Osteocyte (in vitro differentiated cells): ENCODE measurements at regions not wholly inside any gene's neighbourhood (a gene's known extent, or its start where the extent isn't known, plus 50 kb on each side); places are given as distances from the start of the nearest gene placed in this dataset.
A peak's percentile ranks its signal among the peaks of the same experiment; 100 is the strongest.

ENCODE experiments used
- DNase-seq: peaks from one replicate; pipeline ENCODE4 v3.0.0; 2021; ENCODE audit warnings: mixed read lengths; ENCODE audit not compliant: unreplicated experiment; ENCODE audit errors: extremely low spot score
- H3K27ac Mint-ChIP-seq: one replicate; pipeline ENCODE4 v1.8.0; 2021; ENCODE audit warnings: mild to moderate bottlenecking, mixed read lengths; ENCODE audit not compliant: unreplicated experiment
- H3K27me3 Mint-ChIP-seq: one replicate; pipeline ENCODE4 v1.8.0; 2021; ENCODE audit warnings: mixed read lengths; ENCODE audit not compliant: unreplicated experiment
- H3K36me3 Mint-ChIP-seq: one replicate; pipeline ENCODE4 v1.8.0; 2021; ENCODE audit warnings: mixed read lengths; ENCODE audit not compliant: unreplicated experiment
- H3K4me1 Mint-ChIP-seq: one replicate; pipeline ENCODE4 v1.8.0; 2021; ENCODE audit warnings: mixed read lengths; ENCODE audit not compliant: unreplicated experiment
- H3K4me3 Mint-ChIP-seq: one replicate; pipeline ENCODE4 v1.8.0; 2021; ENCODE audit warnings: mild to moderate bottlenecking, moderate library complexity, mixed read lengths; ENCODE audit not compliant: unreplicated experiment
- H3K9me3 Mint-ChIP-seq: one replicate; pipeline ENCODE4 v1.8.0; 2021; ENCODE audit warnings: mixed read lengths; ENCODE audit not compliant: unreplicated experiment
- CTCF ChIP-seq: fragments of 200-600 bp; sonication (generic); IDR thresholded peaks from 2 replicates; pipeline ENCODE4 v1.5.0; 2021; ENCODE audit warnings: antibody characterized with exemption, mild to moderate bottlenecking, moderate library complexity

- Mint-ChIP-seq H3K9me3 (no peaks in the 10 kb centered on the region), H3K4me1 (peaks cover 20% of the 10 kb centered on the region), H3K36me3 (no peaks in the 10 kb centered on the region), H3K27me3 (no peaks in the 10 kb centered on the region), H3K27ac (no peak overlapping the region), H3K4me3 (no peak overlapping the region)
- no peak for DNase-seq
- TF ChIP-seq CTCF = no peak
Measured at GRCh38 chr5:53243403-53243802, 133.8 kb upstream of the MOCS2 start.

GRCh38 chr5:53246042-53246836 is 136.7 kb upstream of the MOCS2 start:
- Mint-ChIP-seq H3K4me1 (peaks cover 34% of the 10 kb centered on the region), H3K27me3 (no peaks in the 10 kb centered on the region), H3K36me3 (no peaks in the 10 kb centered on the region), H3K4me3 (no peak overlapping the region), H3K27ac (peak overlapping the region; percentile 24), H3K9me3 (no peaks in the 10 kb centered on the region)
- DNase-seq = no peak
- TF ChIP-seq CTCF = no peak

- Mint-ChIP-seq H3K27me3 (no peaks in the 10 kb centered on the region), H3K4me3 (no peak overlapping the region), H3K9me3 (no peaks in the 10 kb centered on the region), H3K4me1 (peaks cover 41% of the 10 kb centered on the region), H3K27ac (peak overlapping the region; percentile 68), H3K36me3 (no peaks in the 10 kb centered on the region)
- DNase-seq = no peak
- TF ChIP-seq CTCF = no peak
Measured at GRCh38 chr5:53249529-53250200, 140.1 kb upstream of the MOCS2 start.

- H3K4me1 Mint-ChIP-seq = peaks cover 37% of the 10 kb centered on the region
- no peak for DNase-seq
- TF ChIP-seq CTCF = no peak
- H3K36me3 Mint-ChIP-seq = no peaks in the 10 kb centered on the region
- no peaks in the 10 kb centered on the region for H3K27me3 Mint-ChIP-seq
- H3K27ac Mint-ChIP-seq = peak overlapping the region; percentile 68
- no peak overlapping the region for H3K4me3 Mint-ChIP-seq
- no peaks in the 10 kb centered on the region for H3K9me3 Mint-ChIP-seq
Measured at GRCh38 chr5:53250201-53250550, 140.6 kb upstream of the MOCS2 start.

- no peak for DNase-seq
- Mint-ChIP-seq H3K36me3 (no peaks in the 10 kb centered on the region), H3K27ac (no peak overlapping the region), H3K4me1 (peaks cover 21% of the 10 kb centered on the region), H3K9me3 (peaks cover 4% of the 10 kb centered on the region), H3K27me3 (no peaks in the 10 kb centered on the region), H3K4me3 (no peak overlapping the region)
- TF ChIP-seq CTCF = no peak
Measured at GRCh38 chr5:53253421-53253871, 143.9 kb upstream of the MOCS2 start.
